ENCODE measurements at regions not wholly inside any gene's neighbourhood (a gene's known extent, or its start where the extent isn't known, plus 50 kb on each side); places are given as distances from the start of the nearest gene placed in this dataset.

- TF ChIP-seq POLR2AphosphoS5 (IDR thresholded peaks at IDR 0.05; ENCODE audit: insufficient read depth in 1 of 2, low read depth in 1 of 2): no peak
- TF ChIP-seq CTCF (IDR thresholded peaks at IDR 0.05): no peak
- TF ChIP-seq POLR2A (IDR thresholded peaks at IDR 0.05): no peak
Measured at GRCh38 chr7:137165786-137166185, 177.7 kb downstream of the PTN start.
